ENCODE measurements at regions not wholly inside any gene's neighbourhood (a gene's known extent, or its start where the extent isn't known, plus 50 kb on each side); places are given as distances from the start of the nearest gene placed in this dataset.

DNA sequence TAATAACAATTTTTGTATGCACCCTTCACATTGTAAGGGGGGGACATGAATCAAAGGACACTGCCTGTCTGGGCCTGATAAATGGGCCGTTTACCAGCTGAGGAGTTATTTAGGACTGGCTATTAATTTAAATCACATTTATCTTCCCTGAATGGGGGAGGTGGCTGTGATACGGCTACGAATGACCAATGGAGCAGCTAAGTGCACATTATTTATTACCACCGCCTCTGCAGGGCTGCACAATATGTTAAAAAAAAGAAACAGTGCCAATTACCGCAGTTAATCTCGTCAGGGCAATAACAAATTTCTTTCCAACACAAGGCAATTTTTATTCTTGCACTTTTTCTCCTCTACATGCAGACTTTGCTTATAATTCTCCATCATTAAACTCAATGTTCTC is 318.4 kb downstream of the IRX2 start:
- no peak overlapping the region for H3K4me3 Mint-ChIP-seq (ENCODE audit: unreplicated experiment)
- TF ChIP-seq, protein P1, sequence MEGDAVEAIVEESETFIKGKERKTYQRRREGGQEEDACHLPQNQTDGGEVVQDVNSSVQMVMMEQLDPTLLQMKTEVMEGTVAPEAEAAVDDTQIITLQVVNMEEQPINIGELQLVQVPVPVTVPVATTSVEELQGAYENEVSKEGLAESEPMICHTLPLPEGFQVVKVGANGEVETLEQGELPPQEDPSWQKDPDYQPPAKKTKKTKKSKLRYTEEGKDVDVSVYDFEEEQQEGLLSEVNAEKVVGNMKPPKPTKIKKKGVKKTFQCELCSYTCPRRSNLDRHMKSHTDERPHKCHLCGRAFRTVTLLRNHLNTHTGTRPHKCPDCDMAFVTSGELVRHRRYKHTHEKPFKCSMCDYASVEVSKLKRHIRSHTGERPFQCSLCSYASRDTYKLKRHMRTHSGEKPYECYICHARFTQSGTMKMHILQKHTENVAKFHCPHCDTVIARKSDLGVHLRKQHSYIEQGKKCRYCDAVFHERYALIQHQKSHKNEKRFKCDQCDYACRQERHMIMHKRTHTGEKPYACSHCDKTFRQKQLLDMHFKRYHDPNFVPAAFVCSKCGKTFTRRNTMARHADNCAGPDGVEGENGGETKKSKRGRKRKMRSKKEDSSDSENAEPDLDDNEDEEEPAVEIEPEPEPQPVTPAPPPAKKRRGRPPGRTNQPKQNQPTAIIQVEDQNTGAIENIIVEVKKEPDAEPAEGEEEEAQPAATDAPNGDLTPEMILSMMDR (IDR thresholded peaks at IDR 0.05): no peak
- DNase-seq (ENCODE audit: extremely low spot score, unreplicated experiment): no peak
- no peaks in the 10 kb centered on the region for H3K4me1 Mint-ChIP-seq (ENCODE audit: unreplicated experiment)
- H3K9me3 Mint-ChIP-seq (ENCODE audit: unreplicated experiment): peaks cover 31% of the 10 kb centered on the region
- H3K27me3 Mint-ChIP-seq (ENCODE audit: unreplicated experiment): no peaks in the 10 kb centered on the region
- H3K27ac Mint-ChIP-seq (ENCODE audit: unreplicated experiment): no peak overlapping the region
- no peaks in the 10 kb centered on the region for H3K36me3 Mint-ChIP-seq (ENCODE audit: unreplicated experiment)

DNA sequence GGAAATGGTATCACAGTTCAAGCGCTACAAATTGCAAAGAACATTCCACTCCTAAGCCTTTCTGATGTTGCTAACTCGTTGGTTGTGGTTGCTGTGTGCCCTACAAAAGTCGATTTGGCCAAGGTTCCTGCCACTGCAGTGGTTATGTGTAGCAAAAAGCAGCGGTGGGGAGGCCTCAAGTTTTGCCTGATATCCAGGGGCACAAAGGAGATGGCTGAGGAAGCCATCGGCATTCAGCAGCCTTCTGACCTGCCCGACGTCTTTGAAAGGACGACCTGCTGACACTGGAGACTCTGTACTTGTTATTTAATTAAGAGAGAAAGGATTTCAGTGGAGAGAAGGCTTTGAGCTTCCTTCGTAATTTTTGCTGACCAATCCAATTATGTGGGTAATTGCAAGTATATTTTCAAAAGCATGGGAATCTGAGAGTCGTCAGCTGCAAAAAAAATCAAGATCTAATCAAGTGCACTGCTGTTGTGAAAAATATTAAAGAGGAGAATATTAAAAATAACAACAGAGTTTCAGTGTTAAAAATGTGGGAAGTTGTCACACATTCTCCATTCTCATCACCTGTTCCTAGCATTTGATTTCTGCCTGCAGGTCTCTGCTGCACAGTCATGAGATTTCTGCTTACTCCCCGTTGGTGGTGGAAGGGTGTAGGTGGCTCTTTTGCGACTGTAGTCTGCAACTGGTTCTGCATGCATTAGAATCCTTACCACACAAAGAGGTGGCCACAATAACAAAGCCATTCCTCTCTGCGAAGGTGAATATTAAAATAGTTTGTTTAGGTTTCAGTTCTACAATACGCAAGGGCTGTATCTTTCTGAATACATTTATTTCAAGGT is 319.2 kb downstream of the IRX2 start:
- Mint-ChIP-seq H3K36me3 (ENCODE audit: unreplicated experiment) (no peaks in the 10 kb centered on the region), H3K27me3 (ENCODE audit: unreplicated experiment) (no peaks in the 10 kb centered on the region), H3K4me3 (ENCODE audit: unreplicated experiment) (no peak overlapping the region), H3K9me3 (ENCODE audit: unreplicated experiment) (peaks cover 30% of the 10 kb centered on the region), H3K27ac (ENCODE audit: unreplicated experiment) (no peak overlapping the region), H3K4me1 (ENCODE audit: unreplicated experiment) (no peaks in the 10 kb centered on the region)
- TF ChIP-seq, protein P1 (IDR thresholded peaks at IDR 0.05): no peak
- DNase-seq (ENCODE audit: extremely low spot score, unreplicated experiment): no peak

DNA sequence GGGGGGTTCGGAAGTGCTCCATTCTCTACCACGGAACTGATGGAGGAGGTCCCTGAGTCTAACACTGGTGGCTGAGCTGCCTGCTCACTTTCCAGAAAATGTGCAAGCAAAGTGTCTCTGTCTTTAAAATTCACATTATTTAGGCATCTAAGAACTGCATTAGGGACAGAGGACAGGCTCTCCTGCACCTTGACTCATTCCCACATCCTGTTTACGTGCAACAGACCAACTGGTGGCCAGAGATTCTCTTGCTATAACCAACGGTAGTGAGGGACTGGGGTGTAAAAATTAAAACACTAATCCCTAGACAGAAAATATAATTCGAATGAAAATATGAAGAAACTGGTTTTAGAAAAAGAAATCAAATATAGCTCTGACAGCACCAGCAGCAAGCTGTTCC is 320.9 kb downstream of the IRX2 start:
- H3K27ac Mint-ChIP-seq (ENCODE audit: unreplicated experiment): no peak overlapping the region
- no peak for DNase-seq (ENCODE audit: extremely low spot score, unreplicated experiment)
- no peaks in the 10 kb centered on the region for H3K36me3 Mint-ChIP-seq (ENCODE audit: unreplicated experiment)
- no peaks in the 10 kb centered on the region for H3K4me1 Mint-ChIP-seq (ENCODE audit: unreplicated experiment)
- peaks cover 36% of the 10 kb centered on the region for H3K9me3 Mint-ChIP-seq (ENCODE audit: unreplicated experiment)
- no peaks in the 10 kb centered on the region for H3K27me3 Mint-ChIP-seq (ENCODE audit: unreplicated experiment)
- no peak overlapping the region for H3K4me3 Mint-ChIP-seq (ENCODE audit: unreplicated experiment)
- TF ChIP-seq, protein P1 (IDR thresholded peaks at IDR 0.05): no peak

DNA sequence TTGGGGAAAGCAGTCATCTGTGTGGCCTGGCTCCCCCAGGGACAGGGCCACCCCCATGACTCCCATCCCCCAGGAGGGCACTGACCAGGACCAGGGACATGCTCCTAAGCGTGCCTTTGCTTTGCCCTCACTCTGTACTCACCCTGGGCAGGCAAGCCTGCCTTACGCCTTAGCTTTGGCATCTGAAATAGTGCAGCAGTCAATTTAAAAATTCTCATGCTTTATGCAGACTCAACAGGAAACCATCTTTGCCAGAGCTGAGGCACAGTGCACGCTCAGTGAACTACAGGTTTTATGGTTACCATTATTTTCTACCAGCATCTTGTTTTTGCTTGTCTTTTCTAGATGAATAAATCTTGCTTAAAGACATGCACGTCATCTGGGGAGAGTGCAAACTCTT is 323.5 kb downstream of the IRX2 start:
- Mint-ChIP-seq H3K9me3 (ENCODE audit: unreplicated experiment) (peaks cover 39% of the 10 kb centered on the region), H3K4me3 (ENCODE audit: unreplicated experiment) (no peak overlapping the region), H3K27ac (ENCODE audit: unreplicated experiment) (no peak overlapping the region), H3K4me1 (ENCODE audit: unreplicated experiment) (no peaks in the 10 kb centered on the region), H3K36me3 (ENCODE audit: unreplicated experiment) (no peaks in the 10 kb centered on the region), H3K27me3 (ENCODE audit: unreplicated experiment) (no peaks in the 10 kb centered on the region)
- TF ChIP-seq, protein P1 (IDR thresholded peaks at IDR 0.05): no peak
- no peak for DNase-seq (ENCODE audit: extremely low spot score, unreplicated experiment)

DNA sequence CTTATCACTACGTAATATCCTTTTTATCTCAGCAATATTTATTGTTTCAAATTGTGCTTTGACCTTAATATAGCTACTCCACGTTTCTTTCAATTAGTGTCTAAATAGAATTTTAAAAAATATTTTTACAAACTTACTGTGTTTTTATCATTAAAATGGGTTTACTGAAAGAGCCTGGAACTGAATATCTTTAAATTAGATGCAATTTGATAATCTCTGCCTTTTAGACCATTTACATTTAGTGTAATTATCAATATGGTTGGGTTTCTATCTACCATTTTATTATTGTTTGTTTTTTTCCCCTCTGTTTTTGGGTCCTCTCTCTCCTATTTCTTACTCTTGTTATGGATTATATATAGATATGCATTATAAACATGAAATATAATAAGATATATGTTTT is 327.8 kb downstream of the IRX2 start:
- no peak overlapping the region for H3K27ac Mint-ChIP-seq (ENCODE audit: unreplicated experiment)
- TF ChIP-seq, protein P1 (IDR thresholded peaks at IDR 0.05): no peak
- no peaks in the 10 kb centered on the region for H3K36me3 Mint-ChIP-seq (ENCODE audit: unreplicated experiment)
- no peak overlapping the region for H3K4me3 Mint-ChIP-seq (ENCODE audit: unreplicated experiment)
- DNase-seq (ENCODE audit: extremely low spot score, unreplicated experiment): no peak
- no peaks in the 10 kb centered on the region for H3K4me1 Mint-ChIP-seq (ENCODE audit: unreplicated experiment)
- no peaks in the 10 kb centered on the region for H3K27me3 Mint-ChIP-seq (ENCODE audit: unreplicated experiment)
- H3K9me3 Mint-ChIP-seq (ENCODE audit: unreplicated experiment): peaks cover 56% of the 10 kb centered on the region
